Muscle of leg (tissue), 3 donors: ENCODE measurements at regions not wholly inside any gene's neighbourhood (a gene's known extent, or its start where the extent isn't known, plus 50 kb on each side); places are given as distances from the start of the nearest gene placed in this dataset.
"Not testable (repeated sequence)": the region's sequence is repeated elsewhere in the genome, so short reads cannot be mapped to it uniquely, and the experiment has no call there.

Source experiments
- DNase-seq: peaks from one replicate; pipeline ENCODE4 v3.0.0; 2013
- H3K27ac ChIP-seq: one replicate; pipeline ENCODE4 v1.5.1; 2013; ENCODE audit warnings: mild to moderate bottlenecking, low read length, control low read depth
- H3K27me3 ChIP-seq: one replicate; pipeline ENCODE4 v1.6.1; 2013; ENCODE audit warnings: low read length; ENCODE audit not compliant: control insufficient read depth, insufficient read depth
- H3K36me3 ChIP-seq: one replicate; pipeline ENCODE4 v1.6.1; 2013; ENCODE audit warnings: low read length; ENCODE audit not compliant: control insufficient read depth, insufficient read depth
- H3K4me1 ChIP-seq: one replicate; pipeline ENCODE4 v1.6.1; 2013; ENCODE audit warnings: low read length; ENCODE audit not compliant: control insufficient read depth, insufficient read depth
- H3K4me3 ChIP-seq: one replicate; pipeline ENCODE4 v1.5.1; 2013; ENCODE audit warnings: low read length, control low read depth
- H3K9me3 ChIP-seq: replicated peaks from 2 replicates; pipeline ENCODE4 v1.6.1; 2013; ENCODE audit warnings: low read depth, low read length; ENCODE audit not compliant: control insufficient read depth
- WGBS: methylation state at CpG from one replicate; pipeline ENCODE4 v1.1.5; 2013; ENCODE audit warnings: missing lambda C conversion rate; ENCODE audit not compliant: insufficient coverage; 5-methylcytosine and 5-hydroxymethylcytosine counted together

DNA sequence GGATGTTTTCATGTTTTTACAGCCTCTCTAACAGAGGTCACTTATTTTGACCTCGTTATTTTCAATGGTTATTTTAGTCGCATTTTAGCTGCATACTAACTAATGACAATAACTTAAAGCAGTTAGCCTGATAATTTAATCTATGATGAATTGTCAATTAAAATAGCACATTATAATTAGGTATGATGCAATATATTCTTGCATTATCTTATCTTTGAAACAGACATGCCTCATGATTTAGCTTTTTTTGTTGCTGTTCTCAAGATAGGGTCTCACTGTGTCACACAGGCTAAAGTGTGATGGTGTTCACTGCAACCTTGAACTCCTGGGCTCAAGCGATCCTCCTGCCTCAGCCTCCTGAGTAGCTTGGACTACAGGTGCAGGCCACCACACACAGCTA is 126.4 kb downstream of the KBTBD2 start:
- Histone ChIP-seq H3K4me3 (no peak overlapping the region), H3K36me3 (no peaks in the 10 kb centered on the region), H3K9me3 (no peaks in the 10 kb centered on the region), H3K4me1 (peaks cover 9% of the 10 kb centered on the region), H3K27me3 (peaks cover 24% of the 10 kb centered on the region), H3K27ac (no peak overlapping the region)
- WGBS: no CpG with 5 or more reads among the region's 3 CpGs
- DNase-seq: no peak

DNA sequence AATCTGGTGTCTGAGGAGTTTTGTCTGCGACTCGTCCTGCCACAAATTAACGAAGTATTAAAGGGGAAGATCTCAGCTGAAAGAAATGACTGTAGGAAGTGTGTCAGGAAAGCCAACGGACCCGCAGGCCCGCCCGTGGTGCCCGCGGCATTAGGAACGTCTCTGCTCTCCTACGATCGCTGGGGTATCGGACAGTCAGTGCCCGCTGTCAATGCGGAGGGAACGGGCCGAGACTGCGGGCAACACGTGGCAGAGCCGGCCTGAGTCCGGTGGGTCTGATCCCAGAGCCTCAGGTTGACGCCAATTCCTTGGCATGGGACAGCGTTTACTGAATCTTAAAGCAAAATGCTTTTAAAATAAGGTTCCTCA is 128.7 kb downstream of the KBTBD2 start:
- H3K36me3 ChIP-seq: no peaks in the 10 kb centered on the region
- WGBS: 24% methylated on average over 23 of the region's 23 CpGs
- no peaks in the 10 kb centered on the region for H3K9me3 ChIP-seq
- no peak overlapping the region for H3K27ac ChIP-seq
- peaks cover 9% of the 10 kb centered on the region for H3K4me1 ChIP-seq
- peaks cover 27% of the 10 kb centered on the region for H3K27me3 ChIP-seq
- no peak for DNase-seq
- no peak overlapping the region for H3K4me3 ChIP-seq

DNA sequence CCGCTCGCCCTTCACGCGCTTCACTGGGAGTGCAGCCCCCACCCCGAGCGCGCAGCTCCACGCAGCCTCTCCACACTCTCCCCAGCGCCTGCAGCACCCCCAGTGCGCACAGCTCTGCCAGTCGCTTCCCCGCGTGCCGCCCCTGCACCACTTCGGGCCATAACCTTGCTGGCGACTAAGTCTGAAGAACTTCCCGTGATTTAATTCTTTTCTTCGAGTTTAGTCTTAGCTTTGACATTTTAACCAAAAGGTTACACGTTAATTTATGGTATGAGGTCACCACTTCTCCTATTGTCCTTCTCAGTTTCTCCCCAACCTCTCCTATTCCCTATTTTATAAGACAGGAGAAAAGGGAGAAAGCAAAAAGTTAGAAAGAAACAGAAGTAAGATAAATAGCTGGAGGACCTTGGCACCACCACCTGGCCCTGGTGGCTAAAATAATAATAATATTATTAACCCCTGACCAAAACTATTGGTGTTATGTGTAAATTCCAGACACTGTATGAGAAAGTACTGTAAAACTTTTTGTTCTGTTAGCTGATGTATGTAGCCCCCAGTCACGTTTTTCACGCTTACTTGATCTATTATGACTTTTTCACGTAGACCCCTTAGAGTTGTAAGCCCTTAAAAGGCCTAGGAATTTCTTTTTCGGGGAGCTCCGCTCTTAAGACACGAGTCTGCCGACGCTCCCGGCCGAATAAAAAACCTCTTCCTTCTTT is 129.2 kb downstream of the KBTBD2 start:
- H3K4me3 ChIP-seq, H3K27ac ChIP-seq, H3K4me1 ChIP-seq, H3K9me3 ChIP-seq, H3K36me3 ChIP-seq, DNase-seq: not testable (repeated sequence)
- peaks cover 27% of the 10 kb centered on the region for H3K27me3 ChIP-seq
- 13% methylated on average over 10 of the region's 29 CpGs for WGBS

DNA sequence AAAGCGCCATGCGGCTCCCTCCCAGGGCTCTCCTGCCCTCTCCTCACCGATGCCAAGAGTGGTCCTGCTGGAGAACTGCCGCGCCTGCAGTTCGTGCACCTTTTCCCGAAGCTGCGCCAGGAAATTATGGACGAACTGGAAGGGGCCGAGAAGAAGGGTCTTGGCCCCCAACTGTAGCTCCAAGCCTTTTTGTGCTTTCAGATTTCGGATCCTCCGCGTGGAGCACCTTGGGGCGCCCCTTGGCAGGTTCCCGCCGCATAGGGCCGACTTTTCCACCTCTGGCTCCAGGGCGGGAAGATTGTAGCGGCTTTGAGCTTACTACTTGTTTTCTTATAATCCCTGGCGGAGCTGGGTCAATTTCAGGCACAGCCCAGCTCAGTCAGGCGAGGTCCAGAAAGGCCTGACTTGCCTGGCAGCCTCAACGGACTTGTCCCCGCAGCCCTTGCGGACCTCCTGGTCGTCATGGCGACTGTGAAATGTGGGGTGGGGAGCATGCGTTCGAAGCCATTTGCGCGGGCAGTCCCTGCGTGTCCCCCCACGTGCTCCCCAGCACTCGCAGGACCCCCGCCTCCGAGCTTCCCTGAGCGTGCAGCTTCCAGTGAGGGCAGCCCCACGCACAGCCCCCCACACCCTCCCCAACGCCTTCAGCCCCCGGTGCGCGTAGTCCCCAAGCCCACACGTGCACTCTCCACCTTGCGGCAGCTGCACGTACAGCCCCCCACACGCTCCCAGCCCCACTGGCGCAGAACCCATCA is 129.9 kb downstream of the KBTBD2 start:
- H3K36me3 ChIP-seq: no peaks in the 10 kb centered on the region
- no peaks in the 10 kb centered on the region for H3K9me3 ChIP-seq
- peak overlapping the region; percentile 19 for H3K4me3 ChIP-seq
- H3K27me3 ChIP-seq: peaks cover 27% of the 10 kb centered on the region
- WGBS: 11% methylated on average over 41 of the region's 46 CpGs
- H3K27ac ChIP-seq: no peak overlapping the region
- peaks cover 9% of the 10 kb centered on the region for H3K4me1 ChIP-seq
- peak; percentile 5 for DNase-seq

DNA sequence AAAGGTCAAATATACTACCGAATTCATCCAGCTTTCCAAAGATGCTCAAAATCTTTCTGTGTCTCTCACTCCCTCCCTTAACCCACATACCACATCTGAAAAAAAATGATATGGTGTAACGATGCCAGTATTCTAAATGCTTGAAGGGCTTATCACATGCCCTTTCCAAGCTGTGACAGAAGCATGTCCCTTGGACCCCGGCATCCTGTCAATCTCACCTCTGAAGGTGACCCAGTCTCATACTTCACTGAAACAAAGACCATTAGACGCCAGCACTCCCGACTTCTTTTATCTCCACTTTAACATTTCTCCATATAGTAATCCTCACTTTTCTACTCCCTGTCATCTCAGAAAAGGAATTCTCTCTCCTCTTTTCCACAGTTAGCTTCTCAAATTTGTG is 130.8 kb downstream of the KBTBD2 start:
- not testable (repeated sequence) for DNase-seq, H3K4me3 ChIP-seq, H3K4me1 ChIP-seq, H3K36me3 ChIP-seq, H3K27ac ChIP-seq, H3K9me3 ChIP-seq
- 87% methylated on average over 3 of the region's 5 CpGs for WGBS
- peaks cover 27% of the 10 kb centered on the region for H3K27me3 ChIP-seq

DNA sequence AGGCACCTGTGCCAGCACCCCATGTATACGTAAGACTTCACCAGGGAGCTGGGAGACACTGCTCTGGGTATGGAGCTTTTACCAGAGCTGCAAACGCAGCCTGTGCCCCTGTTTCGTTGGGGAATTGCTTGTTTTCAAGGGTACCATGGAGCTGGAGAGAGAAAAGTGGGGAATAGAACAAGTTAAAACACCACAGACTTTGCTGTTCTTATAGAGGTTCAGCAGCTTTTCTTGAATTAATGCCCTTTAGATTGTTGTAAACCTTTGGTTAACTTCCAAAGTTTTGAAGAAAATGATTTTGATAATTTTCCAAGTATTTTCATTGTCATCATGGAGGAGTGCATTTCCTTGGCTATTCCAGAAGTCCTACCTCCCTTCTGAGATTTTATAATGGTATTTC is 131.7 kb downstream of the KBTBD2 start:
- not testable (repeated sequence) for H3K9me3 ChIP-seq, H3K27ac ChIP-seq, DNase-seq, H3K4me3 ChIP-seq, H3K36me3 ChIP-seq, H3K4me1 ChIP-seq
- WGBS: 100% methylated on average over 1 of the region's 3 CpGs
- H3K27me3 ChIP-seq: peaks cover 27% of the 10 kb centered on the region

DNA sequence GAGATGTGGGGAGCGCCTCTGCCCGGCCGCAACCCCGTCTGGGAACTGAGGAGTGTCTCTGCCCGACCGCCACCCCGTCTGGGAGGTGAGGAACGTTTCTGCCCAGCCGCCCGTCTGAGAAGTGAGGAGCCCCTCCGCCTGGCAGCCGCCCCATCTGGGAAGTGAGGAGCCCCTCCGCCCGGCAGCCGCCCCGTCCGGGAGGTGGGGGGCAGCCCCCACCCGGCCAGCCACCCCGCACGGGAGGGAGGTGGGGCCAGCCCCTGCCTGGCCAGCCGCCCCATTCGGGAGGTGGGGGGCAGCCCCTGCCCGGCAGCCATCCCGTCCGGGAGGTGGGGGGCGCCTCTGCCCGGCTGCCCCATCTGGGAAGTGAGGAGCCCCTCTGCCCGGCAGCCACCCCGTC is 137.7 kb downstream of the KBTBD2 start:
- H3K27ac ChIP-seq: not testable (repeated sequence)
- WGBS: 97% methylated on average over 21 of the region's 29 CpGs

DNA sequence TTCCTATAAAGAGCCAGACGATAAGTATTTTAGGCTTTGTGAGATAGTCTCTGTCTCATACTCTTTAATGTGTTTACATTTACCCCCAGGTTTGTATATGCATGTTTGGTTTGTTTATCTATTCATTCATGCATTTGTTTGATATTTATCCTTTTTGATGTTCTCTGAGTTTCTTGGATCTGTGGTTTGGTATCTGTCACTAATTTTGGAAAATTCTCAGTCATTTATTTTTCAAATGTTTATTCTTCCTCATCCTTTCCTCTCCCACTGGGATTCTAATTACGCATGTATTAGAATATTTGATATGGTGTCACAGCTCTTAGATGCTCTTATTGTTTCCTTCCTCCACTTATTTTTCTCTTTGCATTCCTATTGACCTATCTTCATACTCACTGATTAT is 143.2 kb downstream of the KBTBD2 start:
- not testable (repeated sequence) for DNase-seq, H3K27me3 ChIP-seq, H3K4me1 ChIP-seq, H3K9me3 ChIP-seq, H3K27ac ChIP-seq, H3K4me3 ChIP-seq, H3K36me3 ChIP-seq
- no CpG with 5 or more reads among the region's 2 CpGs for WGBS

More for the DNA sequence above, 137.7 kb downstream of the KBTBD2 start:
- not testable (repeated sequence) for H3K4me3 ChIP-seq, H3K27me3 ChIP-seq, H3K36me3 ChIP-seq, H3K4me1 ChIP-seq, DNase-seq, H3K9me3 ChIP-seq

DNA sequence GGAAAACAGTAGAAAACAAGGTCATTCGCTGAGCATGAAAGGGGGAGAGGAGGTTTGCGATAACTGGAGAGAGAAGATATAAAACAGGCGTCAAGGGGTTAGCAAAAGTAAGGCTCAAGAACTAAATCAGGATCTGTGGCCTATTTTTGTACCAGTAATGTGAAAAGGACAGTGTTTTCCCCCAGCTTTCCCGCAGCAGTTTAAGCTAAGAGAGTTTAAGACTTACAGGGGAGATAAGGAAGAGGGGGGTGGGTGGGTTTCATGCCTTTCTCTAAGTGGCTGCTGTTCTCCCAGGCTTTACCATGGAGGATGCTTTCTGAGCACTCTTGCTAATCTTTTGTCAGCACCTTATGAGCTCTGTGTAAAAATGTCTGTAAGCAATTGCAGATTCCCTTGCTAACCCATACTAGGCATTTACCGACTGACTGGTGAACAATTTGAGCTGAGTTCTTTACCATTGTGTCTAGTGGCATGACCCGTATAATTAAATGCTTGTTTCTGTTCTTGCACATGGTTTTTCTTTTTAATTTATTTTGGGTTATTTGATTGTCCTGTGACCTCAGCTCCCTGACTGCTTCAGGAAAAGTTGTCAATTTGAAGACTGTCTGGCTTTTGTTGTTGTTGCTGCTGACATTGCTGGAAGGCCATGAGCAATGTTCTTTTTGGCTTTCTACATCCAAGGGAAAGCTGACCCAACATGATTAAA is 144.0 kb downstream of the KBTBD2 start:
- not testable (repeated sequence) for H3K9me3 ChIP-seq, H3K27ac ChIP-seq, H3K4me1 ChIP-seq, DNase-seq, H3K4me3 ChIP-seq, H3K27me3 ChIP-seq, H3K36me3 ChIP-seq
- WGBS: 73% methylated on average over 4 of the region's 6 CpGs

DNA sequence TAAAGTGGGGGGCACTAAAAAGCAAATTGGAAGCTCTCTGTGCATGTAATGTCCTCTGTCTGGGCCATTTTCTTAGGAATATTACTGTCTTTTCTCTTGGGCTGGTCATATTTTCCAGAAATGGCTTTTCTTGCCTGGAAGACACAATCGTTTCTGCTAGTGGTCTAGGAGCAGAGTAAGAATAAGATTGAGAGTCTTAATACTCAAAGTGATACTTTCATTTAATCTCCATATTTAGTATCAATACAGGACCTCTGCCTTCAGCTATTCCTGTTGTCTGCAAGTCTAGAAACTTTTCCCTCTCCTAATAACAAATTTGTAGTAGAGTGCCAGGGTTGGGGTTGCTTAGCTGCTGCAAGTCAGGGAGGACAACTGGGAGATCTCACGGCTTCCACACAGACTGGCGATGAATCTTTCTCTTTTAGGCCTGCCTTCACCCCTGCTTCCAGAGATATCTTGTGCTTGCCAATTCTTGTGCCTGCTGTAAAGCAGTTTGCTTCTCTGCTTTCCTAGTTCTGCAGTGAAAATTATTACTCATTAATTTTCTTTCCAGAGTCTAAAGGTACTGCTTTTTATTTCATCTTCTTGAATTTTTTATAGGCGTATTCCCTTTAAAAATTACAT is 149.6 kb downstream of the KBTBD2 start:
- not testable (repeated sequence) for H3K4me3 ChIP-seq, DNase-seq, H3K4me1 ChIP-seq, H3K9me3 ChIP-seq, H3K27ac ChIP-seq, H3K36me3 ChIP-seq, H3K27me3 ChIP-seq
- WGBS: 84% methylated on average over 2 of the region's 4 CpGs
